ENCODE measurements at regions not wholly inside any gene's neighbourhood (a gene's known extent, or its start where the extent isn't known, plus 50 kb on each side); places are given as distances from the start of the nearest gene placed in this dataset.

DNA sequence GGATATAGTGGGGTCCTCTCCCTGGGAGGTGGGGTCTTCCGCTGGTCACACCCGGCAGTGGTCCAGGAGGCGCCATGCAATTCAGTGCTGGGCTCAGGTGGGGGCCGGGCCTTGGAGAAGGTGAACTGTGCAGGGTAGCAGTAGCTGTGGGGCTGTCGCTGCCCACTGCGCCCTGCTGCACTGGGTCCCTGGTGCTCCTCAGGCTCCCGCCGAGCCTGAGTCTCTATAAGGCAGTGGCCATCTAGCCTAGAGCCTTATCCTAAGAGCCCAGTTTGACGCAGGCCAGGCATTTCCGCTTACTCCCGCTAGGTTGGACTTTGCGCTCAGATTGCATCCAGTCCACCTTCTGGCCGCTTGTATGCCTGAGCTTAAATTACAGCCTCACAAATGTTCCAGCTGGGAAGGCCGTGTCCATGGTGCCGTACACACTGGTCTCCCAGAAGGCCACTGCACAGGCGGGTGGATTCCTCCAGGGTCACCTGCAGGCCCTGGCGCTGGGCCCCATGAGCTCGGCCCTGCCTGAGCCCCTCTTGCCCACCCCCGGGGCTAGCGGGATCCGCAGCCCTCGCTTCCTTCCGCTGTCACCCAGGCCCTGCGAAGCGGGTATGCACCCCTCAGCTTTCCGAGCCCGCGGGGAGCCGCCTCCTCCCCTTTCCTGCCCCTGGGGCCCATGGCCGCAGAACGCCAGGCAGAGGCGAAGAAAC lies 1762.2 kb downstream of the TP53TG3F start:
- ChIA-PET POLR2A (no interaction called here), CTCF (no interaction called here)
- no peak for DNase-seq (ENCODE audit: extremely low spot score)
- TF ChIP-seq, protein P1, sequence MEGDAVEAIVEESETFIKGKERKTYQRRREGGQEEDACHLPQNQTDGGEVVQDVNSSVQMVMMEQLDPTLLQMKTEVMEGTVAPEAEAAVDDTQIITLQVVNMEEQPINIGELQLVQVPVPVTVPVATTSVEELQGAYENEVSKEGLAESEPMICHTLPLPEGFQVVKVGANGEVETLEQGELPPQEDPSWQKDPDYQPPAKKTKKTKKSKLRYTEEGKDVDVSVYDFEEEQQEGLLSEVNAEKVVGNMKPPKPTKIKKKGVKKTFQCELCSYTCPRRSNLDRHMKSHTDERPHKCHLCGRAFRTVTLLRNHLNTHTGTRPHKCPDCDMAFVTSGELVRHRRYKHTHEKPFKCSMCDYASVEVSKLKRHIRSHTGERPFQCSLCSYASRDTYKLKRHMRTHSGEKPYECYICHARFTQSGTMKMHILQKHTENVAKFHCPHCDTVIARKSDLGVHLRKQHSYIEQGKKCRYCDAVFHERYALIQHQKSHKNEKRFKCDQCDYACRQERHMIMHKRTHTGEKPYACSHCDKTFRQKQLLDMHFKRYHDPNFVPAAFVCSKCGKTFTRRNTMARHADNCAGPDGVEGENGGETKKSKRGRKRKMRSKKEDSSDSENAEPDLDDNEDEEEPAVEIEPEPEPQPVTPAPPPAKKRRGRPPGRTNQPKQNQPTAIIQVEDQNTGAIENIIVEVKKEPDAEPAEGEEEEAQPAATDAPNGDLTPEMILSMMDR (IDR thresholded peaks at IDR 0.05; ENCODE audit: control extremely low read depth, extremely low read depth, low read depth, missing control alignments) = no peak

GRCh38 chr16:35234679-35235078 lies 1775.3 kb downstream of the TP53TG3F start:
- ChIA-PET POLR2A (no interaction called here), CTCF (no interaction called here)
- no peak for DNase-seq (ENCODE audit: extremely low spot score)
- TF ChIP-seq, protein P1 (IDR thresholded peaks at IDR 0.05; ENCODE audit: control extremely low read depth, extremely low read depth, low read depth, missing control alignments) = no peak

GRCh38 chr16:35239561-35239960 lies 1780.1 kb downstream of the TP53TG3F start:
- ChIA-PET CTCF (no interaction called here), POLR2A (no interaction called here)
- TF ChIP-seq, protein P1 (IDR thresholded peaks at IDR 0.05; ENCODE audit: control extremely low read depth, extremely low read depth, low read depth, missing control alignments) = no peak
- DNase-seq (ENCODE audit: extremely low spot score) = no peak

DNA sequence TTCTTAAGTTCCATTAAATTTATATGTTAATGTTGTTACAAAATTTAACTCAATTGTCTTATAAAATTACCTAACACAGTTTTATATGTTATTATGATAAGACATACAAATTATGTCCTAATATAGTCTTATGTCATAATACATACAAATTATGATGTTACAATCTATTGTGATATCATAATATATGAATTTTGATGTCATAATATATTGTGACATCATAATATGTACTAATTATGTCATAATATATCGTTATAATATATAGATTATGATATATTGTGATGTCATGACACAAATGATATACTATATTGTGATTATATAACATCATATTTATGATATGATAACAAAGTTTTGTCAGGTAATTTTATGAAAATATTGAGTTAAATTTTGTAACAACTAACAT lies 1789.6 kb downstream of the TP53TG3F start:
- DNase-seq (ENCODE audit: extremely low spot score) = no peak
- CTCF ChIA-PET = interaction anchor here (0.9 kb wide), 1 partner anchor 20 kb away, joined by 3 read pairs; no protein-coding TSS in a partner anchor
- TF ChIP-seq, protein P1 (IDR thresholded peaks at IDR 0.05; ENCODE audit: control extremely low read depth, extremely low read depth, low read depth, missing control alignments) = no peak

GRCh38 chr16:35252356-35252936 lies 1793.0 kb downstream of the TP53TG3F start:
- CTCF ChIA-PET = no interaction called here
- DNase-seq (ENCODE audit: extremely low spot score) = no peak
- POLR2A ChIA-PET = no interaction called here
- TF ChIP-seq, protein P1 (IDR thresholded peaks at IDR 0.05; ENCODE audit: control extremely low read depth, extremely low read depth, low read depth, missing control alignments) = no peak

More for the DNA sequence above, 1789.6 kb downstream of the TP53TG3F start:
- POLR2A ChIA-PET = no interaction called here

DNA sequence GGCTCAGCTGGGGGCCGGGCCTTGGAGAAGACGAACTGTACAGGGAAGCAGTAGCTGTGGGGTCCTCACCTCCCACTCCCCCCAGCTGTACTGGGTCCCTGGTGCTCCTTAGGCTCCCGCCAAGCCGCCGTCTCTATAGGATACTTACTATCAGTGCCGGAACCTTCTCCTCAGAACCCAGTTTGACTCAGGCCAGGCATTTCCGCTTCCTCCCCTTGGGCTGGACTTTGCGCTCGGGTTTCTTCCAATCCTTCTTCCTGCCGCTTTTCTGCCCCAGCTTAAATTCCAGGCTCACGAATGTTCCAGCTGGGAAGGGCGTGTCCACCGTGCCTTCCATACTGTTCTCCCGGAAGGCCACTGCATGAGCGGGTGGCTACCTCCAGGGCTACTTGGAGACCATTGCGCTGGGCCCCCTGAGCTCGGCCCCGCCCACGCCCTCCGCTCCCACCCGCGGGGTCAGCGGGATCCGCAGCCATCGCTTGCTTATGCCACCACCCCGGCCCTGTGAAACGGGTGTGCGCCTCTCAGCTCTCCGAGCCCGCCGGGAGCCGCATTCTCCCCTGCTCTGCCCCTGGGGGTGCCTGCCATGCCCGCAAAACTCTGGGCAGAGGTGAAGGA lies 1795.9 kb downstream of the TP53TG3F start:
- POLR2A ChIA-PET = no interaction called here
- CTCF ChIA-PET = no interaction called here
- no peak for DNase-seq (ENCODE audit: extremely low spot score)
- TF ChIP-seq, protein P1 (IDR thresholded peaks at IDR 0.05; ENCODE audit: control extremely low read depth, extremely low read depth, low read depth, missing control alignments) = no peak
